Mesendoderm (in vitro differentiated cells): ENCODE measurements at regions not wholly inside any gene's neighbourhood (a gene's known extent, or its start where the extent isn't known, plus 50 kb on each side); places are given as distances from the start of the nearest gene placed in this dataset.
A peak's percentile ranks its signal among the peaks of the same experiment; 100 is the strongest.

Experiments used
- DNase-seq: peaks from one replicate; pipeline ENCODE4 v3.0.0; 2013
- H2AK5ac ChIP-seq: 2 replicates; pipeline ENCODE4 v1.6.1; 2013; ENCODE audit warnings: low read length, inconsistent platforms
- H2BK120ac ChIP-seq: 2 replicates; pipeline ENCODE4 v1.6.1; 2013; ENCODE audit warnings: low read depth, mild to moderate bottlenecking, low read length, moderate library complexity, mixed read lengths
- H2BK15ac ChIP-seq: replicated peaks from 2 replicates; pipeline ENCODE4 v1.6.1; 2013; ENCODE audit warnings: low read depth, mild to moderate bottlenecking, moderate library complexity
- H2BK5ac ChIP-seq: 2 replicates; pipeline ENCODE4 v1.6.1; 2013; ENCODE audit warnings: low read length, inconsistent platforms
- H3K18ac ChIP-seq: 2 replicates; pipeline ENCODE4 v1.6.1; 2013; ENCODE audit warnings: mild to moderate bottlenecking, low read length, mixed read lengths
- H3K23ac ChIP-seq: one replicate; pipeline ENCODE4 v1.6.1; 2013; ENCODE audit warnings: low read length
- H3K27ac ChIP-seq: 2 replicates; pipeline ENCODE4 v1.5.1; 2013; ENCODE audit warnings: low read depth, mild to moderate bottlenecking, inconsistent platforms, low read length, moderate library complexity
- H3K27me3 ChIP-seq: 2 replicates; pipeline ENCODE4 v1.6.1; 2013; ENCODE audit warnings: low read length, control low read depth, mild to moderate bottlenecking, inconsistent platforms; ENCODE audit not compliant: insufficient read depth, poor library complexity
- H3K36me3 ChIP-seq: 2 replicates; pipeline ENCODE4 v1.6.1; 2013; ENCODE audit warnings: low read length, inconsistent platforms; ENCODE audit not compliant: control insufficient read depth, insufficient read depth
- H3K4ac ChIP-seq: one replicate; pipeline ENCODE4 v1.6.1; 2013; ENCODE audit warnings: low read depth, mild to moderate bottlenecking, low read length, moderate library complexity
- H3K4me1 ChIP-seq: 2 replicates; pipeline ENCODE4 v1.6.1; 2013; ENCODE audit warnings: low read depth, low read length, inconsistent platforms; ENCODE audit not compliant: control insufficient read depth
- H3K4me2 ChIP-seq: 2 replicates; pipeline ENCODE4 v1.6.1; 2013; ENCODE audit warnings: low read length
- H3K4me3 ChIP-seq: 2 replicates; pipeline ENCODE4 v1.5.1; 2013; ENCODE audit warnings: mild to moderate bottlenecking, low read length
- H3K56ac ChIP-seq: one replicate; pipeline ENCODE4 v1.6.1; 2013; ENCODE audit warnings: low read length
- H3K79me1 ChIP-seq: 2 replicates; pipeline ENCODE4 v1.6.1; 2013; ENCODE audit warnings: low read length, inconsistent platforms
- H3K79me2 ChIP-seq: 2 replicates; pipeline ENCODE4 v1.6.1; 2013; ENCODE audit warnings: mild to moderate bottlenecking, low read length; ENCODE audit not compliant: control insufficient read depth, insufficient read depth
- H3K9ac ChIP-seq: 2 replicates; pipeline ENCODE4 v1.6.1; 2013; ENCODE audit warnings: low read length, inconsistent platforms
- H4K5ac ChIP-seq: one replicate; pipeline ENCODE4 v1.6.1; 2013; ENCODE audit warnings: low read length
- H4K8ac ChIP-seq: one replicate; pipeline ENCODE4 v1.6.1; 2013; ENCODE audit warnings: low read depth, mild to moderate bottlenecking, control low read depth, low read length, moderate library complexity
- WGBS: extraction: QIAGEN DNeasy Blood & Tissue Kit; methylation state at CpG from one replicate; pipeline ENCODE4 v1.1.7; 2013; ENCODE audit warnings: low lambda C conversion rate, missing lambda C conversion rate; ENCODE audit not compliant: insufficient coverage; ENCODE audit errors: extremely low coverage; 5-methylcytosine and 5-hydroxymethylcytosine counted together

- no peak overlapping the region for H4K8ac ChIP-seq
- no peak overlapping the region for H3K4me3 ChIP-seq
- no CpG with 5 or more reads among the region's 1 CpG for WGBS
- no peak overlapping the region for H3K18ac ChIP-seq
- no peak overlapping the region for H2BK120ac ChIP-seq
- no peak overlapping the region for H4K5ac ChIP-seq
- no peak overlapping the region for H3K27ac ChIP-seq
- H3K9ac ChIP-seq = no peak overlapping the region
- H3K79me1 ChIP-seq = no peaks in the 10 kb centered on the region
- no peaks in the 10 kb centered on the region for H3K4me1 ChIP-seq
- no peaks in the 10 kb centered on the region for H3K36me3 ChIP-seq
- no peak for DNase-seq
- H3K4ac ChIP-seq = no peak overlapping the region
- H2BK15ac ChIP-seq = no peak overlapping the region
- no peak overlapping the region for H3K56ac ChIP-seq
- H3K79me2 ChIP-seq = no peaks in the 10 kb centered on the region
- H3K23ac ChIP-seq = no peak overlapping the region
- H3K27me3 ChIP-seq = no peaks in the 10 kb centered on the region
- H2BK5ac ChIP-seq = no peak overlapping the region
- no peak overlapping the region for H2AK5ac ChIP-seq
- H3K4me2 ChIP-seq = no peak overlapping the region
These were observed 134.1 kb downstream of the FCRL5 start for GRCh38 chr1:157418231-157418630.

- no peak for DNase-seq
- no peak overlapping the region for H3K9ac ChIP-seq
- H4K8ac ChIP-seq = no peak overlapping the region
- H3K4me2 ChIP-seq = no peak overlapping the region
- no peak overlapping the region for H3K18ac ChIP-seq
- no peaks in the 10 kb centered on the region for H3K27me3 ChIP-seq
- H3K4me1 ChIP-seq = peaks cover 2% of the 10 kb centered on the region
- no peak overlapping the region for H3K4ac ChIP-seq
- H3K56ac ChIP-seq = no peak overlapping the region
- H3K36me3 ChIP-seq = no peaks in the 10 kb centered on the region
- H2BK5ac ChIP-seq = no peak overlapping the region
- H3K79me2 ChIP-seq = no peaks in the 10 kb centered on the region
- no CpG with 5 or more reads among the region's 5 CpGs for WGBS
- H2BK15ac ChIP-seq = no peak overlapping the region
- H3K23ac ChIP-seq = no peak overlapping the region
- H2AK5ac ChIP-seq = no peak overlapping the region
- no peak overlapping the region for H4K5ac ChIP-seq
- H3K4me3 ChIP-seq = no peak overlapping the region
- H3K79me1 ChIP-seq = no peaks in the 10 kb centered on the region
- H3K27ac ChIP-seq = no peak overlapping the region
- H2BK120ac ChIP-seq = no peak overlapping the region
These were observed 136.7 kb downstream of the FCRL5 start for GRCh38 chr1:157415661-157416060.

GRCh38 chr1:157412308-157412707, 140.0 kb downstream of the FCRL5 start:
- H3K36me3 ChIP-seq = no peaks in the 10 kb centered on the region
- no peak overlapping the region for H3K18ac ChIP-seq
- no peak overlapping the region for H3K4me2 ChIP-seq
- WGBS = no CpG with 5 or more reads among the region's 2 CpGs
- no peak overlapping the region for H3K23ac ChIP-seq
- no peak overlapping the region for H2BK15ac ChIP-seq
- no peak for DNase-seq
- H3K27me3 ChIP-seq = no peaks in the 10 kb centered on the region
- no peak overlapping the region for H3K27ac ChIP-seq
- no peaks in the 10 kb centered on the region for H3K79me1 ChIP-seq
- no peak overlapping the region for H3K4ac ChIP-seq
- H3K4me3 ChIP-seq = no peak overlapping the region
- H3K56ac ChIP-seq = no peak overlapping the region
- H3K79me2 ChIP-seq = no peaks in the 10 kb centered on the region
- H4K5ac ChIP-seq = no peak overlapping the region
- no peak overlapping the region for H4K8ac ChIP-seq
- no peak overlapping the region for H2AK5ac ChIP-seq
- H2BK5ac ChIP-seq = no peak overlapping the region
- H3K4me1 ChIP-seq = peaks cover 4% of the 10 kb centered on the region
- no peak overlapping the region for H2BK120ac ChIP-seq
- no peak overlapping the region for H3K9ac ChIP-seq

GRCh38 chr1:157411769-157412168, 140.5 kb downstream of the FCRL5 start:
- Histone ChIP-seq H3K4me1 (peaks cover 4% of the 10 kb centered on the region), H3K4me3 (no peak overlapping the region), H3K56ac (no peak overlapping the region), H3K27me3 (no peaks in the 10 kb centered on the region), H3K18ac (no peak overlapping the region), H2BK15ac (no peak overlapping the region), H3K4me2 (no peak overlapping the region), H2BK5ac (no peak overlapping the region), H3K79me2 (no peaks in the 10 kb centered on the region), H3K4ac (no peak overlapping the region), H3K27ac (no peak overlapping the region), H3K79me1 (no peaks in the 10 kb centered on the region), H3K9ac (no peak overlapping the region), H3K23ac (no peak overlapping the region), H2BK120ac (no peak overlapping the region), H2AK5ac (peak overlapping the region; percentile 37), H4K5ac (no peak overlapping the region), H3K36me3 (no peaks in the 10 kb centered on the region), H4K8ac (no peak overlapping the region)
- no CpG with 5 or more reads among the region's 4 CpGs for WGBS
- no peak for DNase-seq

- Histone ChIP-seq H3K79me1 (no peaks in the 10 kb centered on the region), H3K9ac (no peak overlapping the region), H3K4me2 (no peak overlapping the region), H2AK5ac (no peak overlapping the region), H3K79me2 (no peaks in the 10 kb centered on the region), H3K23ac (no peak overlapping the region), H2BK120ac (no peak overlapping the region), H4K5ac (no peak overlapping the region), H2BK5ac (no peak overlapping the region), H3K27me3 (no peaks in the 10 kb centered on the region), H3K4me3 (no peak overlapping the region), H3K18ac (no peak overlapping the region), H3K36me3 (no peaks in the 10 kb centered on the region), H3K4me1 (peaks cover 4% of the 10 kb centered on the region), H3K4ac (no peak overlapping the region), H3K27ac (no peak overlapping the region), H4K8ac (no peak overlapping the region), H2BK15ac (no peak overlapping the region), H3K56ac (no peak overlapping the region)
- DNase-seq = no peak
- no CpG with 5 or more reads among the region's 2 CpGs for WGBS
These were observed 141.3 kb downstream of the FCRL5 start for GRCh38 chr1:157411064-157411463.

GRCh38 chr1:157410457-157410856, 141.9 kb downstream of the FCRL5 start:
- Histone ChIP-seq H2AK5ac (no peak overlapping the region), H3K18ac (no peak overlapping the region), H2BK15ac (no peak overlapping the region), H3K27ac (no peak overlapping the region), H3K36me3 (no peaks in the 10 kb centered on the region), H4K5ac (no peak overlapping the region), H3K9ac (no peak overlapping the region), H2BK120ac (no peak overlapping the region), H3K79me1 (no peaks in the 10 kb centered on the region), H2BK5ac (no peak overlapping the region), H4K8ac (no peak overlapping the region), H3K27me3 (no peaks in the 10 kb centered on the region), H3K4me3 (no peak overlapping the region), H3K4me1 (peaks cover 4% of the 10 kb centered on the region), H3K79me2 (no peaks in the 10 kb centered on the region), H3K4me2 (no peak overlapping the region), H3K56ac (no peak overlapping the region), H3K4ac (no peak overlapping the region), H3K23ac (no peak overlapping the region)
- DNase-seq = peak; percentile 69
- WGBS = no CpG with 5 or more reads among the region's 5 CpGs
